SK-N-SH treated with all-trans-retinoic acid at 6 μM for 48 hours (cell line): ENCODE measurements at regions not wholly inside any gene's neighbourhood (a gene's known extent, or its start where the extent isn't known, plus 50 kb on each side); places are given as distances from the start of the nearest gene placed in this dataset.

ENCODE experiments used
- ARNTL ChIP-seq: fragments of 450-650 bp; formaldehyde crosslinking; IDR thresholded peaks from 2 replicates; pipeline ENCODE4 v1.5.0; 2020; ENCODE audit warnings: low read depth, mild to moderate bottlenecking, moderate library complexity, borderline replicate concordance
- CREB5 ChIP-seq: fragments of 250-450 bp; sonication (Bioruptor Pico); IDR thresholded peaks from 2 replicates; pipeline ENCODE4 v1.5.1; 2020; ENCODE audit warnings: low read depth, mild to moderate bottlenecking, moderate library complexity
- CSRNP3 ChIP-seq: fragments of 250-450 bp; sonication (Bioruptor Pico); IDR thresholded peaks from 2 replicates; pipeline ENCODE4 v1.5.1; 2021; ENCODE audit warnings: mild to moderate bottlenecking, moderate library complexity
- ESRRG ChIP-seq: fragments of 250-450 bp; sonication (Bioruptor Pico); IDR thresholded peaks from 2 replicates; pipeline ENCODE4 v1.6.1; 2021; ENCODE audit warnings: mild to moderate bottlenecking
- ISL1 ChIP-seq: fragments of 250-450 bp; sonication (Bioruptor Pico); IDR thresholded peaks from 2 replicates; pipeline ENCODE4 v2.1.2; 2022; ENCODE audit warnings: mild to moderate bottlenecking, moderate library complexity
- PATZ1 ChIP-seq: fragments of 250-450 bp; sonication (Bioruptor Pico); IDR thresholded peaks from 2 replicates; pipeline ENCODE4 v1.8.0; 2020; ENCODE audit warnings: mild to moderate bottlenecking, moderate library complexity, borderline replicate concordance
- TCF4 ChIP-seq: fragments of 250-450 bp; sonication (Bioruptor Pico); IDR thresholded peaks from 2 replicates; pipeline ENCODE4 v1.8.0; 2021; ENCODE audit warnings: mild to moderate bottlenecking, moderate library complexity, borderline replicate concordance
- ZFP3 ChIP-seq: fragments of 250-450 bp; sonication (Bioruptor Pico); IDR thresholded peaks from 2 replicates; pipeline ENCODE4 v1.5.0; 2020; ENCODE audit warnings: mild to moderate bottlenecking, moderate library complexity
- ZFP30 ChIP-seq: fragments of 450-650 bp; formaldehyde crosslinking; IDR thresholded peaks from 2 replicates; pipeline ENCODE4 v1.5.0; 2022; ENCODE audit warnings: mild to moderate bottlenecking, moderate library complexity
- ZNF70 ChIP-seq: fragments of 450-650 bp; formaldehyde crosslinking; IDR thresholded peaks from 2 replicates; pipeline ENCODE4 v1.5.0; 2020; ENCODE audit warnings: mild to moderate bottlenecking, moderate library complexity

GRCh38 chr3:185988816-185989175 is 51.0 kb upstream of the TRA2B start:
- TF ChIP-seq ISL1 (CRISPR knock-in tag) (no peak), CSRNP3 (CRISPR knock-in tag) (no peak), ESRRG (no peak), CREB5 (CRISPR knock-in tag) (no peak), TCF4 (CRISPR knock-in tag) (no peak), ZFP3 (CRISPR knock-in tag) (no peak), ZFP30 (CRISPR knock-in tag) (no peak), ZNF70 (CRISPR knock-in tag) (no peak), PATZ1 (CRISPR knock-in tag) (no peak), ARNTL (CRISPR knock-in tag) (no peak)
